ENCODE measurements at regions not wholly inside any gene's neighbourhood (a gene's known extent, or its start where the extent isn't known, plus 50 kb on each side); places are given as distances from the start of the nearest gene placed in this dataset.
A peak's percentile ranks its signal among the peaks of the same experiment; 100 is the strongest.

DNA sequence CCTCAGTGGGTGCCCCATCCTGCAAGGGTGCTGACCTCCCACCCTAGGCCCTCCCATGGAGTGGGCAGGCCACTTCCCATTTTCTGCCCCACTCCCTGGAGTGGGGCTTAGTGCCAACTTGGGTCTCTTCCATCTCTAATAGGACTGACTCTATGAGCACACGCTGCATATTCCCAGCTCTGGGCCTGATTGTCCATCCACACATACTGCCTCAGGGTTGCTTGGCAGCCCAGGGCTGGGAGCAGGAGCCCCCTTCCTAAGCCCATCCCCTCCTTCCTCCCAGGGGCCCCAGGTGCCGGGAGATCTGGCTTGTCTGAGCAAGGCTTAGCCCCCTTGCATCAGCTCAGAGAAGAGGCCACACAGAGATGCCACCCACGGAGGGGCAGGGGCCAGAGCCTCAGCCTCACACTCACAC is 55.1 kb downstream of the PJA1 start:
- DNase-seq, result no peak

DNA sequence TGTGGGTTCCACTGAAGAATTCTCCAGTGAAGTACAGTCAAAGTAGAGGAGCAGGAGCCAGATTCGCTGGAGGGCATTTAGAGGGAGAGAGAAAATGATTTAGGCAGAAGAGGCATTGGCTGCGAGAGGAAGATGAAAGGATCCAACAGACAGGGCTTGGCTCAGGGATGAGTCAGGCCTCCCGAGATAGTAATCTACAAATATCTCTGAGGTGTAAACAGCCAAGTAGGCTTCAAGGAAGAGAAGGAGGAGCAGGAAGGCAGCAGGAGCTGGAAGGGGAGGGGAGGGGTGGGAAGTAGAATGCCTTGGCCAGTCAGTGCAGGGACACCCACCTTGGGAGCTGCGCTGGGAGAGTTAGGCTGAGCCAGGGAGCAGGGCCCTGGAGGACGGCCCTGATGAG is 55.5 kb downstream of the PJA1 start:
- DNase-seq, result no peak

DNA sequence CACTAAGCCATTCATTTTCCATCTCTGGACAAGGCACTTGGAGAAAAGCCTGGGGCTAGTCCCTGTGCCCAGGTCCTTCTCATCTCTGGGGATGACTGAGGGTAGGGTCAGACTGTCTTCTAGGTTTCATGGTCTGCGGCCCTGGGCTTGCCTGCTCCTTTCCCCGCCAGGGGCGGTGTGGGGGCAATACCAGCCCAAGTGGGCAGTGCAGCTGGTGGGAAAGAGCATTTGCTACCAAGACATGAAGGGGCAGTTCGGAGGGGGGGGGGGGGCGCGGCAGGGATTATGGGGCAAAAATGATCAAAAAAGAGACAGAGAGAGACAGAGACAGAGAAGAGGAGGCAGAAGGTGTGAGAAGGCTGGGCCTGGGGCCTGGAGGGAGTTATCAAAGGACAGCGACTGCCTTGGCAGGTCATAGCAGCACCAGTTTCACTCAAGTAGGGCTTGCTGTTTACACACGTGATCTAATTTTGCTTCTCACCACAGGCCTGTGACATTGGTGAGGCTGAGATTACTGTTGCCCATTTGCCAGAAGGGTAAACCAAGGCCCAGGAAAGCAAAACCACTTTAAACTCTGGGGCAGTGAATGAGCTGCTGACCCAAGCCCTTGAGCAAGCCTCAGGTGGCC is 56.1 kb downstream of the PJA1 start:
- no peak for DNase-seq

DNA sequence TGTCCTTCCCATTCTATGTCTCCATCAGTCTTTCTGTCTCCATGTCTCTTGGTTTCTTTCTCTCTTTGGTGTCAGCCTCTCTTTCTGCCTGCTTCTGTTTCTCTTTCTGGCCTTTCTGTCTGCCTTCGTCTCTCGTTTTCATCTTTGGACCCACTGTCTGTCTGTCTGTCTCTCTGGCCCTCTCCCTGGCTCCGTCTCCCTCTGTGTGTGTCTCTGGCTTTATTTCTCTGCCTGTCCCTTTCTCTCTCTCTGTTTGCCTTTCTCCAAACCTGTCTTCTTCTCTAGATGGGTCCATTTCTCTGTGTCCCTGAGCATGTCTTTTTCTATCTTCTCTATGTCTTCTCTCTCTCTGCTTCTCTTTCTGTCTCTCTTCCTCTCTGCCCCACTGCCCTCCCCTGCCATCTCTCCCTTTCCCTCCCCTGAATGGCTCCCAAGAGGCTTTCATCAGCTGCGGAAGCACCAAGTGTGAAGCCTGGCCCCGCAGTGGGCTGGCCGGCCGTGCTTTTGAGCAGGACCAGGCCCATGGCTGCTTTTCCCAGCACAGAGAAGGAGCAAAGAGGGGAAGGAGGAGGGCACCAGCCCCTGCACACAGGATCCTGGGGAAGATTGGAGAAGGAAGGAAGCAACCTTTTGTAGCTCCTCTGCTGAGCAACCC is 57.4 kb downstream of the PJA1 start:
- DNase-seq, result no peak

DNA sequence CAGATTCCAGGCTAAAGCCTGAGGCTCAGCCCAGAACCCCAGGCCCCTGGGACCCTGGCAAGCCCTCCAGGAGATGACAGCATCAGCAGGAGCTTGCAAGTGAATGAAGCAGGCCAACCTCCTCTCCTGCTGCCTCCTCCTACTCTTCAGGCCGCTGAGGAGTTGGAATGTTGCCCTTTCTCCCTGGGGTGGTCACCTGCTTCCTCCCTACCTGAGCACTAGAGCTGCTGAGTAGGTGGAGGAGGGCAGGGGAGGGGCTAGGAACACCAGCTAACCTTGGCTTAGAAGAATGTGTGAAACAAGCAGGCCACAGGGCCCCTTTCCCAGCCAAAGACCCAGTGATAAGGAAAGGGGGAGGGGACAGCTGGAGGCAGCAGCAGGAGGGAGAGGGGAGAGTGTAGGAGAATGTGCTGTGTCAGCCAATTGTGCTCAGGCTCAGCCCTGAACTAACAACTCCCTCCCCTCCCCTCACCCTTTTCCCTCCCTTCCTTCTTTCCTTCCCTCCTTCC is 58.0 kb downstream of the PJA1 start:
- DNase-seq, result no peak

DNA sequence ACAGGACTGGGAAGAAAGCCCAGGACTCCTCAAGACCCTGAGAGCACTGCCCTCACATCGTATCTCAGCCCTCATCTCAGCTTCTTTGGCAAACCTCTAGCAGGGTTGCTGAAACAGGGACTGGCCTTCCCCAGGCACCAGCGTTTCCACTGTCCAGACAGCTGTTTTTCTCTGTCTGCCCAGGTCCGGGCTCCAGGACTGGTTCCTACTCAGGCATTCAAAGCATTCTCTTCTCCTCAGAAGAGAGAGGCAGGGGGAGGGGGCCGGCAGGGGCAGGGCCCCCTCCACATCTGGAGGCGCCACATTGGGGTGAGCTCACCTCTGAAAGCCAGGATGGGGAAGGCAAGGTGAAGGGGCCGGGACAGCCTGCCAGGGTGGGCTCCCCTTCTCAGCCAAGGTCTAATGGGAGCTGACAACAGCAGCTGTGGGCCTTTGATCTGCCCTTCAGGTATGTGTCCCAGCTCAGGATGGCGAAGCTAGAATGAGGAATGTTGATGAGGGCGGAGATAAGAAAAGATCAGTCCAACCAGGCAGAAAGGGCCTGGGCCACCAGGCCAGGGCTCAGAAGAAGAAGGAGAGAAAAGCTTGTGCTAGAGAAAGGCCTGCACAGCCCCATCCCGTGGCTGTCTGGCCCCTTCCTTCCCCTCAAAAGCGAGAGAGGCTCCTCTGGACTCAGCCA is 60.4 kb downstream of the PJA1 start:
- no peak for DNase-seq

DNA sequence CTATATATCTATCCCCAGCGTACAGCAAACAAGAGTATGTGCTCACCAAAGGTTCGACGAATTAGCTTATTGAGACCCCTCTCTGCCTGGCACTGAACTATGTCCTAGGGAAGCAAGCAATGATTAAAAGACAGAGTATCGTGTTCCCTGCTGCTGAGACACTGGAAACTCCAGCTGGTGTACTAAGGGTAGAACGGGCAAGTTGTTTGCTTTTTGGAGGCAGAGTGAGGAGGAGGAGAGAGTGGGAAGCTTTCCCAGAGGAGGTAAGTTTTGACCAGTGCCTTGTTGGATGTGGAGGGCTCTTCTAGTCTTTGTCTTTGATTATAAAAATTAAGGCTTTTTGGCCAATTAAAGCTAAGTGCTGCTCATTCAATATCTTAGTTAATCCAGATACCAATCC is 61.7 kb downstream of the PJA1 start:
- DNase-seq, result no peak

DNA sequence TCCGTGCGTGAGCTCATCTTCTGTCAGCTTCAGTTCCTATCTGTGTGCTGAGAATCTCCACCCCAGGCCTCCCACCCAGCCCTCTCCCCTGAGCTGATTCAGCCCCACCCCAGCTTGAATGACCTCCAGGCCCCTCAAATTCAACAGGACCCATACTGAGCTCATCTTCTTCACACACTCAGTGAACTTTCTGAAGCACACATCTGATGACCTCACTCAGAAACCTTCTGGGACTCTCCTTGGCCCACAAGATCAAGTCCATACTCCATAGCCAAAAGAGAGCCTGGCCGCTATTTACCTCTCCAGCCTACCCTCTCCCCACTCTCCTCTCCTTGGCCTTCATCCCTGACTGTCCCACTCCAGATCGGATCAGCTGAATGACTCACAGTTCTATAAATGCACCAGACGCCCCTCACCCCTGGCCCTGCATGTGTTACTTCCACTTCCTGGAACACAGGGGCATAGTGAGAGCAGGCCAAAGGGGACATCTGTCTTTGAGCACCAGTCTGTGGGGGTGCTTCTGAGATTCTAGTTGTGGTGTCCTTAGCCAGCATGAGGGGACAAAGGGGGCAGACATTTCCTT is 62.5 kb downstream of the PJA1 start:
- DNase-seq, result no peak

DNA sequence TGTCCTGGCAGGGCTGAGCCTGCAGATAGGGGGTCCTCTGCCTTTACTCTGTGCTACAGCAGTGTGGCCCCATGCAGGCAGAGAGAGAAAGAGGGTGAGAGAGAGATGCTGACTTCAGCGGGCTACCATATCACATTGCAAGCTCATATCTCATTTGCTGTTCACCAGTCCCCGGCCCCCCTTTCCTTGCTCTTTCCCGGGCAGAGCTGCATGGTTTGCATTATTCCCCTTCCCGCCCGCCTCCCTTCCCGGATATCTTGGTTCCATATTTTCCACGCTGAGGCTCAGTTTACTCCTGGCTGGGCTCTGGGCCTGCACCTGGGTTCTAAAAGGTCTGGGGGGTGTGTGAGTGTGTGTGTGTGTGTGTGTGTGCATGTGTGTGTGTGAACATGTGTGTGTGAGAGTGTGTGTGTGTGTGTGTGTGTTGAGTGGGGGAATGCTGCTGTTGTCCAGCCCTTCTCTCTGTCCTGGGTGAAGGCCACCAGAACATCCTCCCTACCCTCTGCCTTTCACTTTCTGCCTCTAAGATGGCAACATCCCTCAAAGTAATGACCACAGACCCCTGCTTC is 63.5 kb downstream of the PJA1 start:
- DNase-seq, result no peak

DNA sequence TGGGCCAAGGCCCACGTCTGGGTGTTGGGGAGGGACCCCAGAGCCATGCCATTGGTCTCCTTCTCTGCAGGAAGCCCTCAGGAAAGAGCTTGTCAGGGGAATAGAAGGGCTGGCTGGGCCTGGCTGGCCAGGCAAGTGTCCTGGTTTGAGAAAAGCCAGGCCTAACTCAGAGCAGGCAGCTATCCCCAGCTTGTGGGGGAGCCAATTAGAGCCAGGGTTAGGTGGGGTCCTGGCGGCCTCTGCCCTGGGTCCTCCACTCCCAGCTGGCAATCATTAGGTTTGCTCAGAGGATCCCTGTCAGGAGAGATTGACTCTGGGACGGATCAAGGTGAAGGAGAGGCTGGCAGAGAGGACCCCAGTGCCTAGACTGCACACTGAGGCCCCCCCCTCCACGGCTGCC is 64.8 kb downstream of the PJA1 start:
- DNase-seq, result no peak

DNA sequence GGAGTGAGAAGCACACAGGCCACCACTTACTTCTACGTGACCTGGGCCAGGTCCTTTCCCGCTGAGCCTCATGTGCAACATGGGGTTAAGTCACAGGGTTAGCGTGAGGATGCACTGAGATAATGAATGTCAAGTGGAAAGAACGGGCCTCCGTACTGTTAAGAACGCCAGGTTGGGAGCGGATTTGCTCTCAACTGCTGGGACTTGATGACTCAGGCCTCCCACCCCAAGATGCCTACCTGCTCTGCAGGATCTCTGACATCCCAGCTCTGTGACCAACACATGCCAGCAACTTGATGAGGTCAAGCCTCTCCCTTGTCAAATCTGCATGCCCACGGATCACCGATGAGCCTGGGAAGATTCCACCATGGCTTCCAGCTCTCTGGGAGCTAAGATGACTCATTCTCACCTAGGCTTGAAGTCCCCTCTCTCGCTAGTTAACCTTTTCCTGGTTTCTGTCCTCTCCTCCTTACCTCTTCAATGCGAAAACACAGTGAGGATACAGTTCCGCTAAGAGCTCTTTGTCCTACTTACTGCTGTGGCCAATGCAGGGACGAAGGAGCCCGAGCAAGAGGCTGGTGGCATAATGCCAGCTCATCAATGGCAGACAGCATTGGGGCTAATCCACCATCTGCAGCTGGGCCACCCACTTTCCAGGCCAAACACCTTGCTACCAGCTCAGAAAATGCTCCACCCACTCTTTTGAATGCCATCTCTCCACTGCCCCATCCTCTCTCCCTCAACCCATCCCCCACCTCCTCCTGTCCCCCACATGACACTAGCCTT is 67.6 kb downstream of the PJA1 start:
- no peak for DNase-seq

DNA sequence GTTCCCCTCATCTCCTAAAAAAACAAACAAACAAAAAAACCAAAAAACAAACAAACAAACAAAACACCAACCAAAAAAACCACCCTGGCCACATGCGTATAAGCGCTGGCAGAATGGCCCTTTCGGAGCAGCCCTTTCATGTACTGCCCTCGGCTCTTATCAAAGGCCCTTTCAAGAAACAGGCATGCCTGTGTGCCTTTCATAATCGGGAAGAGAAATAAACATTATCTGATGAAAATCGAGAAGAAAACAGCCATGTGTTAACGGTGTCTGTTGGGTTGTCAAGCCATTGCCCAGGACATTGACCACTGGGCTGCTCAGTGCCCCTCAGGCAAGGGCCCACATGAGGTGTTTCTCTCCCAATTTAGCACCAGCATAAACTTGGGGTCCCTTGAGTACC is 68.3 kb downstream of the PJA1 start:
- no peak for DNase-seq

DNA sequence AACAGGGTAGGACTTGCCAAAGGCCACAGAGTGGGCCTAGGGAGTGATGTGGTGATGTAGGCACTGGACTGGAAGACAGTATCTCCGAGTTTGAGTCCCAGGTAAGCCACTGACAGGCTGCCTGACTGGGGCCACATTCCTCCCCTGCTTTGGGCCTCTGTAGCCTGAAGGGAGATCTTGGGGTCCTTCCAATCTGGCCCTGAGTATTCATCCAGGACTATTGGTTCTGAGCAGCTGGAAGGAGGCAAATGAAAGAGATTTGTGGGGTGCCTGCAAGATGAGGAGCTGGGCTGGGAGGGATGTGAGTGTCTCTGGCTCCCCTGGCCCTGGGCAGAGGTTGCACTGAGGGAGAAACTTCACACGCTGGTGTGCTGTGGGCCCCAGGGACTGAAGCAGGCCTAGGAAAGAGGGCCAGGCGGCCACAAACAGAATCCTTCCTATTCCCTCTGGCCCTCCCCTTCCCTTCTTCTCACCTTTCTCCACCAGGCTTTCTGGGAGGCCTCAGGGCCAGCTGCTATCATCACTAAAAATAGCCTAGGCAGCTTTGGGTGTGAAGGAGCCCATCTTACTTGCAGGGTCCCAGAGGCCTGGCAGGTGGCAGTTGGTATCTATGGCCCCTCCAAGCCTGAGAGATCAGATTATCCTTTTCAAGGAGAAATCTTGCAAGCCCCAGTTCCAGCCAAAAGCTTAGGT is 70.1 kb downstream of the PJA1 start:
- DNase-seq, result no peak

DNA sequence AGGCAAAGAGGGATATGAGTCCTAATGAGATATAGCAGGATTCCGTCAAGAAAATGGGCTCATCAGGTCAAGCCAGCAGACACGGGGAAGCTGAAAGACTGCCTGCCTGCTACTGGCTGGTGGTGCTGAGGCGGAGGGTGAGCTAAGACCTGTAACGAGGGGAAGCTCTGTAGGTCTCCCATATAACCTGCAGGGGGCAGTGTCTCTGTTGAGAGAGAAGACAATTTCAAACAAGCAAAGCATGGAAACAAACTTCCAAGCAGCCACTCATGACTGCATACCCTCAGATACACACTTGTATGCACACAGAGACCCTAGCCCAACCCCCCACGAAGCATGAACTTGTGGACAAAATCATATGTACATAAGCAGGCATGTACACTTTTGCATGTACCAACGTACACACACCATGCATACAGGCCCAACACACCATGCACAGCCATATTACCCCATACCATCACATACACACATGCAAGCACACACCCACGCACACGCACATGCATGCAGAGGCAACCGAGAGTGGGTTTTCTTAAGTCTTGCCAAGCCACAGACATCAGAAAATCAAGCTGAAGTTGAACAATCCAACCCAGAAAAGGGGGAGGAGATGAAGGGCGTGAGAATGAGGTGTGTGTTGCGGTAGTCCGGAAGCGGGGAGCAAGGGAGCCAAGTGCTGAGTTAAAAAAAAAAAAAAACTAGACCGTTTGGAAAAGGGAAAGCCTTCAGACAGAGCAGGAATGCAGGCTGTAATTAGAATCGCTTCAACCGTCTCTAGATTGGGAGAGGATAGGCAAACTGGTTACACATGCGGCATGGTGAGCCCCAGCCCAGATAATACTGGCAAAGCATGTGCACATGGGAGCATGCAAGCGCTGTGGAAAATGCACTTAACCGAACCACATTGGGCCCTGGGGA is 71.0 kb downstream of the PJA1 start:
- DNase-seq, result peak; percentile 4

DNA sequence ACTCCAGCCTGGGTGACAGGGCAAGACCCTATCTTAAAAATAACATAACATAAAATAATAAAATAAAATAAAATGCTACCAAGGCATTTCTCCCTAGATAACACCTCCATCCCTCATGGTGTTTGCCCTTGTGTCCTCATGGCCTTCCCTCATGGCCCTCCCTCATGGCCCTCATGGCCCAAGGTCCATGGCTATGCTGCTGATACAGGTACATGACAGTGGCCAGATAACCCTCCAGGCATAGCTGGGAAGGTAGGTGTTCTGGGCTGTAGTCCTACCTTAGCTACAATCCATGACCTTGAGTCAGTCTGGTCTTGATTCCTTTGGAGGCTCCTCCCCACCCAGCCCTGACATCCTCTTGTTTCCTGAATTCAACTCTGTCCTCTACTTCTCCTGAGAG is 75.2 kb downstream of the PJA1 start:
- no peak for DNase-seq

DNA sequence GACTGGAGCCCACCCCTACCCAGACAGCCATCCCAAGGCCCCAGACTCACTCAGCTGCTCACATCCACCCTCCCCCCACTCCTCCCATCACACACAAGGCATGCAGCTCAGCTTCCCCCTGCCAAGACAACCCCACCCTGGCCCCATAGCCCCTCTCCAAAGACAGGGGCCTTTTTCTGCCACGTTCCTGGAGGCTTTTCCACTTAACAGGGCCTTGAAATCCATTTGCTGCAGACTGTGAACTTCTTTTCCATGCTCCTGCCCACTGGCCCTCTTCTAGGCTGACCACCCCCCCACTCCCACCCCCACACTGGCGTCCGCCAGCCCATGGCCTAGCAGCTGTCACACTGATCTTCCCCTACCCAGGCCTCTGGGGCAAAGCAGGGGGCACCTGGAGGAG is 76.0 kb downstream of the PJA1 start:
- no peak for DNase-seq

DNA sequence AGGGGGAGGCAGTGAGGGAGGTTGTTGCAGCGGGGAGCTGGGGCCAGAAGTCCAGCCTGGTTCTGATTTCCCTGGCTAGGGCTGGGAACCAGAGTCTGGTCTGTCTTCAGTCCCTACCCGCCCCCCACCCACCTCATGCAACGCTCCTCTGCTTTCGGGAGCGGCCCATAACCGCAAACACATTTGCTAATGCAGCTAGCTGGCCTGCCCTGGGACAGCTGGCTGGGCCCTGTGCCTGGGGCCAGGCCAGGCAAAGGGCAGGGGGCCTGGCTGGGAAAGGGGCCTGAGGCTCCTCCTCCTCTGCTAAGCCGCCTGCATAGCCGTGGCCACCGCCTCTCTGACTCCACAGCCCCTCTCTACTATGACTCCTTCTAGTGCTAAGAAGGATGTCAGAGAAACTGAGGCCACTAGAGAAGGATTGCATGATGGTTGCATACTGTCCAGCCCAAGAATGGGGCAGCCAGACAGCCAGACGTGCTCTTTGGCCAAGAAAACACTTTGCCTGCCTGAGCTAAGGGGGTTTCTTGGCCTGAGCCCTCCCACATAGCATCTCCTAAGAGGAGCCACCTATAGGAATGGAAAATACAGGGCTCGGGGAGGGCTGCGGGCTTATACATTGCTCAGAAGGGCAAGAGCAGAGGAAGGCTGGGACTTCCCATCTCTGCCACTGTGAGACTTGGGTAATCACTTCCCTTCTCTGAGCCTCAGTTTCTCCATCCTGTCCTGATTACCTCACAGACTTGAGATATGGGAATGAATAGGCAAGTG is 76.9 kb downstream of the PJA1 start:
- DNase-seq, result no peak

DNA sequence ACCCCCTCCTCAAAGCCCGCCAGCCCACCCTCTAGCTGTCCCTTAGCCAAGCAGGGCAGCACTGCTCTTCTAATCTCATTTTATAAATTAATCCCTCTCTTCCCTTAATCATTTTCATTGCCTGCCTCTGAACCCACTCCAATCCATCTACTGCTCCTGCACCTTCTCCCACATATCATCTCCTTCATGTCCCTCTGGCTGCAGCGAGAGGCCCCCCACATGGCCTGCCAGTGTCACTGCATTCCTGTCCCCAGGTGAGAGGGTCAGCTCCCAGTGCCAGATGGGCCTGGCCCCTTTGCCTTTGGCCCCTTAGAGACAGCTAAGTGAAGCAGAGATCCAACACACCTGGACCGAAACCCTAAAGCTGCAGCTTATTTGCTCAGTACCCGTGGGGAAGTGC is 79.4 kb downstream of the PJA1 start:
- DNase-seq, result no peak

DNA sequence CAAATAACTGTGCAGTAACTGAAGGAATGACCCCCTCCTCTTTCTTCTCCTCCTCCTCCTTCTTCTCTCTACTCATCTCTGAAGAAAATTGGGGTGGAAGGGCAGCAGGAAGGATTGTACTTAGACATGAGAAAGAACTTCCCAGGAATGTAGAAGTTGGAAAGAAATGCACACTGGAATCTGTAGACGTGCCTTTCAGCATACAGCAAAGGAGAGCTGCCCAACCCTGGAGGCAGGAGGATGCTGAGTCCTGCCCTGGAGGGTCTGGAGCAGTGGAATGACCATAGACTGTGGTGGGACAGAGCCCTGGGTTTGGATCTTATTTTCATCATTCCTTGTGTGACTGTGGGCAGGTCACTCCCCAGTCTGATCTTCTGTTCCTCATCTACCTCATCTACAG is 80.1 kb downstream of the PJA1 start:
- DNase-seq, result no peak

DNA sequence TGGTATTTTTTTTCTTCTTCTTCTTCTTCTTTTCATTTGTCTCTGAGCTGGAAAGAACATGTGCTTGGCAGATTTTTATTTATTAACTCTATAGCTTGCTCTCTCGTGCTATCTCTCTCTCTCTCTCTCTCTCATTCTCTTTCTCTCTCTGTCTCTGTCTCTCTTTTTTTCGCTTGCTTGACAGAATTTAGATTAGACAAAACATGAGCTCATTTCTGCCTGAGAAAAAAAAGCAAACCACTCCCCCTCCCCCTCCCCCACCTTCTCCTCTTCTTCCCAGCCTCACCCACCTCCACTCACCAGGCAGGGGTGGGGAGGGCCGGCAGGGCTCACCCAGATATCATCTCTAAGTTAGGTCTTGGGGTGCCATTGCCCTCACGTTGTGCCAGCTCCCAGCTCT is 81.5 kb downstream of the PJA1 start:
- no peak for DNase-seq
